Stomach (tissue), 4 donors: ENCODE measurements at regions not wholly inside any gene's neighbourhood (a gene's known extent, or its start where the extent isn't known, plus 50 kb on each side); places are given as distances from the start of the nearest gene placed in this dataset.

Experiments
- POLR2A ChIP-seq, 4 donors: fragments of 450-650 bp; IDR thresholded peaks; one replicate each; pipeline ENCODE4 v1.6.1; 2016; ENCODE audit warnings: antibody characterized with exemption in 4 of 4, control low read depth in 2 of 4, mild to moderate bottlenecking in 1 of 4, moderate library complexity in 1 of 4
- POLR2AphosphoS5 ChIP-seq, 3 donors: sonication (generic); formaldehyde crosslinking; IDR thresholded peaks; one replicate each; pipeline ENCODE4 v1.6.1; 2016; ENCODE audit warnings: antibody characterized with exemption in 3 of 3
- TF ChIP-seq, protein P1 (sequence below), 7 experiments: fragments of 450-650 bp in 4 of 7; fragments of 200-600 bp in 3 of 7; sonication (generic) in 3 of 7; IDR thresholded peaks; one replicate each; pipeline ENCODE4 v1.5.1; 2016 to 2019; ENCODE audit warnings: antibody characterized with exemption in 7 of 7, control low read depth in 2 of 7, mild to moderate bottlenecking in 1 of 7

DNA sequence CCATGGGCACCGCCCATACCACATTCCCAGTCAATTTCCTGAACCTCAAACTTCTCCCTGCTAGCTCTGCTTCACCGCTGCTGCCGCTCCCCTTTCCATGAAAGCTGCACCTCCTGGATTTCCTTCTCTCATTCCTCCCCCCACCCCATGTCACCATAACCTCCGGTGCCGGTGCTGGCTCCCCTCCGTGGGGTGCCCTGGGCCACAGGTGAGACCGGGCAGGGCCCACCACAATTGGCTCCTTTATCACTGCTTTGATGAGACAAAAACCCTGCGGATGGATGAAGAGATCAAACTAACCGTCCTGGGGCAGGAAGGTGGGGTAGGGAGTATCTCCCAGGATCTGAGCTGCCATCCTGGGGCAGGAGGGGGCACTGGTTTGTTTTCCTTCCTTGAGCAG, 111.3 kb upstream of the LHX1 start:
- TF ChIP-seq, protein P1, sequence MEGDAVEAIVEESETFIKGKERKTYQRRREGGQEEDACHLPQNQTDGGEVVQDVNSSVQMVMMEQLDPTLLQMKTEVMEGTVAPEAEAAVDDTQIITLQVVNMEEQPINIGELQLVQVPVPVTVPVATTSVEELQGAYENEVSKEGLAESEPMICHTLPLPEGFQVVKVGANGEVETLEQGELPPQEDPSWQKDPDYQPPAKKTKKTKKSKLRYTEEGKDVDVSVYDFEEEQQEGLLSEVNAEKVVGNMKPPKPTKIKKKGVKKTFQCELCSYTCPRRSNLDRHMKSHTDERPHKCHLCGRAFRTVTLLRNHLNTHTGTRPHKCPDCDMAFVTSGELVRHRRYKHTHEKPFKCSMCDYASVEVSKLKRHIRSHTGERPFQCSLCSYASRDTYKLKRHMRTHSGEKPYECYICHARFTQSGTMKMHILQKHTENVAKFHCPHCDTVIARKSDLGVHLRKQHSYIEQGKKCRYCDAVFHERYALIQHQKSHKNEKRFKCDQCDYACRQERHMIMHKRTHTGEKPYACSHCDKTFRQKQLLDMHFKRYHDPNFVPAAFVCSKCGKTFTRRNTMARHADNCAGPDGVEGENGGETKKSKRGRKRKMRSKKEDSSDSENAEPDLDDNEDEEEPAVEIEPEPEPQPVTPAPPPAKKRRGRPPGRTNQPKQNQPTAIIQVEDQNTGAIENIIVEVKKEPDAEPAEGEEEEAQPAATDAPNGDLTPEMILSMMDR (IDR thresholded peaks at IDR 0.05), result no peak
- no peak for TF ChIP-seq POLR2A (IDR thresholded peaks at IDR 0.05)
- TF ChIP-seq POLR2AphosphoS5 (IDR thresholded peaks at IDR 0.05), result no peak
